ENCODE measurements at regions not wholly inside any gene's neighbourhood (a gene's known extent, or its start where the extent isn't known, plus 50 kb on each side); places are given as distances from the start of the nearest gene placed in this dataset.

GRCh38 chr18:24934258-24934932 lies 417.6 kb downstream of the ZNF521 start:
- Mint-ChIP-seq H3K4me1 (peaks cover 21 to 33% of the 10 kb centered on the region in 2 donors), H3K27me3 (no peaks in the 10 kb centered on the region), H3K9me3 (no peaks in the 10 kb centered on the region), H3K4me3 (no peak overlapping the region), H3K27ac (no peak overlapping the region), H3K36me3 (no peaks in the 10 kb centered on the region)
- DNase-seq (no peak), ATAC-seq (replicated peaks) (peak in 1 of 2 donors; percentile 15)

GRCh38 chr18:24935008-24935407 lies 417.0 kb downstream of the ZNF521 start:
- no peaks in the 10 kb centered on the region for H3K36me3 Mint-ChIP-seq
- no peaks in the 10 kb centered on the region for H3K27me3 Mint-ChIP-seq
- DNase-seq (no peak), ATAC-seq (replicated peaks) (no peak)
- no peak overlapping the region for H3K27ac Mint-ChIP-seq
- no peaks in the 10 kb centered on the region for H3K9me3 Mint-ChIP-seq
- H3K4me1 Mint-ChIP-seq: peaks cover 18 to 27% of the 10 kb centered on the region in 2 donors
- H3K4me3 Mint-ChIP-seq: no peak overlapping the region

DNA sequence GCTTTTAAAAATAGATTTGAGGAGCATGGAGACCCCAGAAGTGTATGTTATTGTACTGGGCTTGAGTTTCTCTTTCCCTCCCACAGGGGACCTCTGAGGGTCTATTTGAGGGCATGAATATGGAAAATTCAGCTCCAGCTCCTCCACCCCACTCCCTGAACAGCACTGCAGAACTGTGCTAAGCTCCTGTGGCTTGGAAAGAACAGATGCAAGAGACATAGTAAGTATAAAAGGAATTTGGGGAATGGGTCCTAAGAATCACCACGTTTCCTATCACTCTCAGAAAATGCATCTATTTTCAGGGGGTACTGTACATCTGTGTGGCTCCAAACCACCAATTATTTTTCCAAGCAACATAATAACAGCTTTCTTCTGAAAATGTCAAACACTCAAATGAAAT lies 416.1 kb downstream of the ZNF521 start:
- no peaks in the 10 kb centered on the region for H3K27me3 Mint-ChIP-seq
- no peak for DNase-seq

GRCh38 chr18:24936691-24937090 lies 415.3 kb downstream of the ZNF521 start:
- peaks cover 7 to 11% of the 10 kb centered on the region in 2 donors for H3K4me1 Mint-ChIP-seq
- no peaks in the 10 kb centered on the region for H3K36me3 Mint-ChIP-seq
- ATAC-seq (replicated peaks) (no peak), DNase-seq (no peak)
- H3K27ac Mint-ChIP-seq: no peak overlapping the region
- H3K9me3 Mint-ChIP-seq: no peaks in the 10 kb centered on the region
- no peak overlapping the region for H3K4me3 Mint-ChIP-seq
- H3K27me3 Mint-ChIP-seq: no peaks in the 10 kb centered on the region

More for the DNA sequence above, 416.1 kb downstream of the ZNF521 start:
- peaks cover 11 to 18% of the 10 kb centered on the region in 2 donors for H3K4me1 Mint-ChIP-seq
- H3K4me3 Mint-ChIP-seq: no peak overlapping the region
- no peaks in the 10 kb centered on the region for H3K36me3 Mint-ChIP-seq
- ATAC-seq (replicated peaks): no peak
- no peaks in the 10 kb centered on the region for H3K9me3 Mint-ChIP-seq
- H3K27ac Mint-ChIP-seq: no peak overlapping the region

DNA sequence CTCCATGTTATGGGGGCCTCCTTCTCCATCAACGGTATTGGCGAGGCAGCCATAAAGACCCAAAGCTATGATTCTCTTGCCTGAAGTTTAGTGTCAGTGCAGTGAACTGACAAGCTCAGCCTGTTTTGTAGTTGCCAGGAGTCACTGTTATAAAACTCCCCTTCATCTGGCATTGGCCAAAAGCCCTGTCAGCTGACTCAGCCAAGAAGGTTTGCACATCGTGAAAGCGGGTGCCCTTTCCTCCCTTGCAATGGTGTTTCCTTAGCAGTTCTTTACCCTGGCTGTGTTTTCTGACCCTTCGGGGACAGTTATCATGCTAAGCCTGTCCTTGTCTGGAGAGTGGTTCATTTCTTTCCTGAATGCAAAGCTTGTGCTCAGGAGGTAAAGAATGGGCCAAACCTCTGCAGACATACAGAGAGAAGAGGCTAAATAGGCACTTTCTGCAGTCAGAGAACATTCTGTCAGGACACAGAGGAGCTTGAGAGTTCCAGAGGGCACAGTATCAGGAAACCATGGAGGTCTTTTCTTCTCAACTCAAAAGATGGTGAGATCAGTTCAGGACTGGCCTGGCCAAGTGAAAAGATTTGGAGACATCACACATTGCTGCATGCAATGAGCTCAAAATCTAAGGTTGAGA lies 414.2 kb downstream of the ZNF521 start:
- DNase-seq: no peak
- no peak overlapping the region for H3K27ac Mint-ChIP-seq
- H3K4me1 Mint-ChIP-seq: peaks cover 4 to 7% of the 10 kb centered on the region in 2 donors
- H3K27me3 Mint-ChIP-seq: no peaks in the 10 kb centered on the region
- no peaks in the 10 kb centered on the region for H3K36me3 Mint-ChIP-seq
- H3K4me3 Mint-ChIP-seq: no peak overlapping the region
- H3K9me3 Mint-ChIP-seq: no peaks in the 10 kb centered on the region
- no peak for ATAC-seq (replicated peaks)

DNA sequence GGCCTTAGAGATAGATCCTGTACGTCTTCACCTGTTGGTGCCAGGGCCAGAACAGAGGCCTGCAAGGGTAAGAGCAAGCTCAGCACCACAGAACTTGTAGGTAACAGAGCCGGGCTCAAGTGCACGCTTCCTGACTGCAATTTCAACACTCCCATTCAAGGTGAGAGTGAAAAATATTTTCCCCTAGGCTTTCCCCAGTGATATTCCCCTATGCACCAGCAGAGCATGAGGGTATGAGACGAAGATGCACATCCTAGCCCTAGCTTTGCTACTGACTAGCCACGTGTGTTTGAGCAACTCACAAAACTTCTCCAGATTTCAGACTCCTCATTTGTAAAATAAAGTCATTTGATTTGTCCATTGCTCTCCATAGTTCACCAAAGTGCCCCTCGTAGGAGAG lies 411.6 kb downstream of the ZNF521 start:
- peaks cover 0 to 5% of the 10 kb centered on the region in 2 donors for H3K4me1 Mint-ChIP-seq
- H3K9me3 Mint-ChIP-seq: no peaks in the 10 kb centered on the region
- DNase-seq (no peak), ATAC-seq (replicated peaks) (no peak)
- H3K36me3 Mint-ChIP-seq: no peaks in the 10 kb centered on the region
- H3K27ac Mint-ChIP-seq: no peak overlapping the region
- peaks cover 0 to 3% of the 10 kb centered on the region in 2 donors for H3K27me3 Mint-ChIP-seq
- no peak overlapping the region for H3K4me3 Mint-ChIP-seq

DNA sequence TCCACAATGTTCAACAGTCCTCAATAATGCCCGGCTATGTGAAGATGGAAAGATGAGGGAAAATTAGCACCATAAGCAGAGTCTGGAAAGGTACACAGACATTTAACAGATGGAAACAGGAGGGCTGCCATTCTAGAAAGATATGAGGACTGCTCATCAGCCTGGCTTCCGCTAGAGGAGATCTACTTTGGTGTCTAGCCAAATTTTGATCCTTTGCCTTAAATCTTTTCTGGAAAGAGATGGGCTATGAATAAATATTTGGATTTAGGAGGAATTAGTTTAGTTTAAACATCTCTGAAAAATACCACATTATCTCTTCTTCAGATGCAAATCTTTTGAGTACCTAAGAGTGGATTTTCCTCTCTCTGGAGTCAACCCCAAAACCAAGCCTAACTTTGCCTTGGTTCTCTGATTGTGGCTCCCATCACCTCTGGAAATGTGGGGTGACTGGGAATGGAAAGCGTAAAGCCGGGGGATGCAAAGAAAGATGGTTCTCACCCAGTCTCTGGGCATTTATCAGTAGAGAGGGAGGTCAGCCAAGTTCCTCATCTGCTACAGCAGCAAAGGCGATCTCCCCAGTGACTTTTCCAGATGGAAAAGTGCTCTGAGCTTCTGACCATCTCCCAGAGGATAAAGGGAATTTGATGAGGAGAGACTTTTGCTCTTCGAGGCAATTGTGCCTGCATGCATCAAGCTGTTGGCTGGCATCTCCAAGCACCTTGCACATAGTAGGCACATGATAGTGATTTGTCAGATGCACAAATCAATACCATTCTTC lies 410.6 kb downstream of the ZNF521 start:
- no peaks in the 10 kb centered on the region for H3K9me3 Mint-ChIP-seq
- no peak overlapping the region for H3K27ac Mint-ChIP-seq
- no peak overlapping the region for H3K4me3 Mint-ChIP-seq
- peaks cover 0 to 3% of the 10 kb centered on the region in 2 donors for H3K27me3 Mint-ChIP-seq
- peaks cover 0 to 5% of the 10 kb centered on the region in 2 donors for H3K4me1 Mint-ChIP-seq
- no peaks in the 10 kb centered on the region for H3K36me3 Mint-ChIP-seq
- ATAC-seq (replicated peaks): no peak
- DNase-seq: no peak

- Mint-ChIP-seq H3K27me3 (peaks cover 0 to 3% of the 10 kb centered on the region in 2 donors), H3K36me3 (no peaks in the 10 kb centered on the region), H3K4me3 (no peak overlapping the region), H3K4me1 (peaks cover 0 to 5% of the 10 kb centered on the region in 2 donors), H3K9me3 (no peaks in the 10 kb centered on the region), H3K27ac (no peak overlapping the region)
- DNase-seq (no peak), ATAC-seq (replicated peaks) (no peak)
Measured at GRCh38 chr18:24942144-24942543, 409.8 kb downstream of the ZNF521 start.

GRCh38 chr18:24947521-24948305 lies 404.3 kb downstream of the ZNF521 start:
- Mint-ChIP-seq H3K36me3 (no peaks in the 10 kb centered on the region), H3K27me3 (peaks cover 3 to 5% of the 10 kb centered on the region in 2 donors), H3K4me3 (no peak overlapping the region), H3K4me1 (peaks cover 0 to 5% of the 10 kb centered on the region in 2 donors), H3K9me3 (no peaks in the 10 kb centered on the region), H3K27ac (no peak overlapping the region)
- no peak for DNase-seq
- ATAC-seq (replicated peaks): no peak

GRCh38 chr18:24949908-24950307 lies 402.1 kb downstream of the ZNF521 start:
- no peak overlapping the region for H3K27ac Mint-ChIP-seq

GRCh38 chr18:24954341-24954740 lies 397.6 kb downstream of the ZNF521 start:
- ATAC-seq (replicated peaks) (no peak), DNase-seq (no peak)
- Mint-ChIP-seq H3K9me3 (no peaks in the 10 kb centered on the region), H3K4me3 (no peak overlapping the region), H3K27me3 (no peaks in the 10 kb centered on the region), H3K27ac (peak overlapping the region; percentile 9), H3K4me1 (peaks cover 14 to 17% of the 10 kb centered on the region in 2 donors), H3K36me3 (no peaks in the 10 kb centered on the region)

More at GRCh38 chr18:24949908-24950307, 402.1 kb downstream of the ZNF521 start:
- ATAC-seq (replicated peaks): no peak
- H3K9me3 Mint-ChIP-seq: no peaks in the 10 kb centered on the region
- H3K4me3 Mint-ChIP-seq: no peak overlapping the region
- H3K4me1 Mint-ChIP-seq: peaks cover 7 to 8% of the 10 kb centered on the region in 2 donors
- DNase-seq: no peak
- no peaks in the 10 kb centered on the region for H3K36me3 Mint-ChIP-seq
- peaks cover 0 to 5% of the 10 kb centered on the region in 2 donors for H3K27me3 Mint-ChIP-seq

GRCh38 chr18:24958001-24958400 lies 394.0 kb downstream of the ZNF521 start:
- H3K4me3 Mint-ChIP-seq: no peak overlapping the region
- no peak for DNase-seq
- no peak overlapping the region for H3K27ac Mint-ChIP-seq
- H3K36me3 Mint-ChIP-seq: no peaks in the 10 kb centered on the region
- H3K9me3 Mint-ChIP-seq: no peaks in the 10 kb centered on the region
- peaks cover 15 to 21% of the 10 kb centered on the region in 2 donors for H3K4me1 Mint-ChIP-seq
- no peaks in the 10 kb centered on the region for H3K27me3 Mint-ChIP-seq
- ATAC-seq (replicated peaks): no peak

- peaks cover 18 to 26% of the 10 kb centered on the region in 2 donors for H3K4me1 Mint-ChIP-seq
- no peaks in the 10 kb centered on the region for H3K9me3 Mint-ChIP-seq
- DNase-seq: no peak
- no peak overlapping the region for H3K4me3 Mint-ChIP-seq
- H3K27me3 Mint-ChIP-seq: no peaks in the 10 kb centered on the region
- no peak for ATAC-seq (replicated peaks)
- H3K27ac Mint-ChIP-seq: no peak overlapping the region
- H3K36me3 Mint-ChIP-seq: no peaks in the 10 kb centered on the region
Measured at GRCh38 chr18:24959051-24959476, 392.9 kb downstream of the ZNF521 start.

GRCh38 chr18:24964216-24964615 lies 387.8 kb downstream of the ZNF521 start:
- H3K27ac Mint-ChIP-seq: peak overlapping the region; percentile 65
- DNase-seq (peak; percentile 65), ATAC-seq (replicated peaks) (peak; percentile 100)
- peaks cover 11 to 17% of the 10 kb centered on the region in 2 donors for H3K4me1 Mint-ChIP-seq
- H3K27me3 Mint-ChIP-seq: no peaks in the 10 kb centered on the region
- H3K4me3 Mint-ChIP-seq: peak overlapping the region in 1 of 2 donors; percentile 22
- H3K36me3 Mint-ChIP-seq: no peaks in the 10 kb centered on the region
- no peaks in the 10 kb centered on the region for H3K9me3 Mint-ChIP-seq
